Naive thymus-derived CD4-positive, alpha-beta T cell (primary cell): ENCODE measurements at regions not wholly inside any gene's neighbourhood (a gene's known extent, or its start where the extent isn't known, plus 50 kb on each side); places are given as distances from the start of the nearest gene placed in this dataset.

ENCODE experiments used
- ATAC-seq: fragments of 150-1000 bp; cut with Tn5 transposase; 2 replicates; pipeline ENCODE4 v1.10.0; 2021; ENCODE audit warnings: mild to moderate bottlenecking, moderate library complexity
- CTCF ChIA-PET: fragments of 350-600 bp; sonication (Branson Sonifier 250); formaldehyde crosslinking; loops from one replicate; lab custom pipeline; 2021; ENCODE audit warnings: antibody characterized with exemption; lab: Charles Lee
- POLR2A ChIA-PET: fragments of 350-600 bp; sonication (Branson Sonifier 250); formaldehyde crosslinking; loops from one replicate; lab custom pipeline; 2021; ENCODE audit warnings: antibody characterized with exemption, inconsistent platforms; lab: Charles Lee
- DNase-seq, 9 donors: peaks; one replicate each; pipeline versions ENCODE4 v3.0.0 to v3.0.0-alpha.2; 2020 to 2022; ENCODE audit warnings: mixed read lengths in 1 of 9
- H3K27ac ChIP-seq: one replicate; pipeline ENCODE4 v1.7.0; 2013; ENCODE audit warnings: mild to moderate bottlenecking, low read depth, low read length, moderate library complexity
- H3K27me3 ChIP-seq, 2 donors: one replicate each; pipeline ENCODE4 v1.7.0; 2013; ENCODE audit warnings: low read length in 2 of 2, mild to moderate bottlenecking in 2 of 2, moderate library complexity in 2 of 2; ENCODE audit not compliant: control insufficient read depth in 2 of 2, insufficient read depth in 2 of 2
- H3K36me3 ChIP-seq, 3 experiments: 1 replicate in 2 of 3; 2 replicates in 1 of 3; pipeline ENCODE4 v1.7.0; 2013; ENCODE audit warnings: low read length in 3 of 3, mild to moderate bottlenecking in 3 of 3, moderate library complexity in 1 of 3; ENCODE audit not compliant: insufficient read depth in 3 of 3, control insufficient read depth in 2 of 3
- H3K4me1 ChIP-seq, 2 donors: one replicate each; pipeline ENCODE4 v1.7.0; 2013; ENCODE audit warnings: low read length in 2 of 2, mild to moderate bottlenecking in 2 of 2, moderate library complexity in 1 of 2; ENCODE audit not compliant: control insufficient read depth in 2 of 2, insufficient read depth in 2 of 2
- H3K4me3 ChIP-seq: 2 replicates; pipeline ENCODE4 v1.7.0; 2013; ENCODE audit warnings: mild to moderate bottlenecking, low read length
- H3K9me3 ChIP-seq, 3 experiments: 1 replicate in 2 of 3; 2 replicates in 1 of 3; pipeline ENCODE4 v1.7.0; 2013; ENCODE audit warnings: low read length in 3 of 3; ENCODE audit not compliant: control insufficient read depth in 2 of 3
- H3K27ac Mint-ChIP-seq, 9 donors: one replicate each; pipeline ENCODE4 v1.8.0; 2020 to 2022; ENCODE audit warnings: mixed read lengths in 9 of 9, mild to moderate bottlenecking in 8 of 9, moderate library complexity in 5 of 9, inconsistent platforms in 2 of 9
- H3K27me3 Mint-ChIP-seq, 5 donors: one replicate each; pipeline ENCODE4 v1.8.0; 2021 to 2022; ENCODE audit warnings: mixed read lengths in 5 of 5, mild to moderate bottlenecking in 1 of 5
- H3K36me3 Mint-ChIP-seq, 5 donors: one replicate each; pipeline ENCODE4 v1.8.0; 2020 to 2022; ENCODE audit warnings: mixed read lengths in 5 of 5, mild to moderate bottlenecking in 3 of 5, inconsistent platforms in 1 of 5
- H3K4me1 Mint-ChIP-seq, 7 donors: one replicate each; pipeline ENCODE4 v1.8.0; 2020 to 2022; ENCODE audit warnings: mixed read lengths in 7 of 7, mild to moderate bottlenecking in 3 of 7, inconsistent platforms in 1 of 7
- H3K4me3 Mint-ChIP-seq, 10 donors: one replicate each; pipeline ENCODE4 v1.8.0; 2020 to 2022; ENCODE audit warnings: mild to moderate bottlenecking in 10 of 10, mixed read lengths in 10 of 10, moderate library complexity in 6 of 10, inconsistent platforms in 2 of 10
- H3K9me3 Mint-ChIP-seq, 11 donors: one replicate each; pipeline ENCODE4 v1.8.0; 2020 to 2022; ENCODE audit warnings: mixed read lengths in 11 of 11, mild to moderate bottlenecking in 4 of 11, inconsistent platforms in 1 of 11, moderate library complexity in 1 of 11
- intact Hi-C, 2 donors: fragments of 100-400 bp; cut with micrococcal nuclease; formaldehyde crosslinking; loops; one replicate each; pipeline ENCODE4 v1.15.1; 2023

GRCh38 chr18:68275616-68276015, 439.3 kb downstream of the TMX3 start:
- DNase-seq (no peak), ATAC-seq (no peak)
- H3K4me3 ChIP-seq = no peak overlapping the region
- H3K36me3 ChIP-seq = no peaks in the 10 kb centered on the region
- Mint-ChIP-seq H3K27me3 (no peaks in the 10 kb centered on the region), H3K36me3 (no peaks in the 10 kb centered on the region), H3K4me3 (no peak overlapping the region), H3K27ac (no peak overlapping the region), H3K9me3 (peaks cover 0 to 5% (median 0%) of the 10 kb centered on the region in 11 donors), H3K4me1 (no peaks in the 10 kb centered on the region)
- no peak overlapping the region for H3K27ac ChIP-seq
- ChIA-PET CTCF (no interaction called here), POLR2A (no interaction called here)
- H3K9me3 ChIP-seq = no peaks in the 10 kb centered on the region
- no peaks in the 10 kb centered on the region for H3K27me3 ChIP-seq
- intact Hi-C loops = no loop called here
- no peaks in the 10 kb centered on the region for H3K4me1 ChIP-seq

- Mint-ChIP-seq H3K4me3 (no peak overlapping the region), H3K36me3 (no peaks in the 10 kb centered on the region), H3K4me1 (no peaks in the 10 kb centered on the region), H3K27me3 (no peaks in the 10 kb centered on the region), H3K27ac (no peak overlapping the region), H3K9me3 (peaks cover 0 to 1% (median 0%) of the 10 kb centered on the region in 11 donors)
- no peaks in the 10 kb centered on the region for H3K36me3 ChIP-seq
- no peak for ATAC-seq
- POLR2A ChIA-PET = no interaction called here
- no peaks in the 10 kb centered on the region for H3K4me1 ChIP-seq
- intact Hi-C loops = no loop called here
- DNase-seq = no peak
- CTCF ChIA-PET = no interaction called here
- no peaks in the 10 kb centered on the region for H3K9me3 ChIP-seq
- H3K27ac ChIP-seq = no peak overlapping the region
- H3K27me3 ChIP-seq = no peaks in the 10 kb centered on the region
- H3K4me3 ChIP-seq = no peak overlapping the region
These were observed 444.9 kb downstream of the TMX3 start for GRCh38 chr18:68270017-68270416.

- ATAC-seq = no peak
- Histone ChIP-seq H3K9me3 (no peaks in the 10 kb centered on the region), H3K27me3 (no peaks in the 10 kb centered on the region), H3K4me3 (no peak overlapping the region), H3K4me1 (no peaks in the 10 kb centered on the region), H3K27ac (no peak overlapping the region), H3K36me3 (no peaks in the 10 kb centered on the region)
- no peak overlapping the region for H3K27ac Mint-ChIP-seq
- H3K9me3 Mint-ChIP-seq = peaks cover 0 to 3% (median 0%) of the 10 kb centered on the region in 11 donors
- DNase-seq = no peak
- ChIA-PET POLR2A (no interaction called here), CTCF (no interaction called here)
- no peaks in the 10 kb centered on the region for H3K36me3 Mint-ChIP-seq
- no peak overlapping the region for H3K4me3 Mint-ChIP-seq
- intact Hi-C loops = no loop called here
- H3K27me3 Mint-ChIP-seq = no peaks in the 10 kb centered on the region
- H3K4me1 Mint-ChIP-seq = no peaks in the 10 kb centered on the region
These were observed 447.3 kb downstream of the TMX3 start for GRCh38 chr18:68267583-68267982.

GRCh38 chr18:68263481-68263880, 451.4 kb downstream of the TMX3 start:
- ATAC-seq = no peak
- Histone ChIP-seq H3K4me3 (no peak overlapping the region), H3K9me3 (no peaks in the 10 kb centered on the region), H3K27ac (no peak overlapping the region), H3K4me1 (no peaks in the 10 kb centered on the region), H3K27me3 (no peaks in the 10 kb centered on the region), H3K36me3 (no peaks in the 10 kb centered on the region)
- intact Hi-C loops = no loop called here
- ChIA-PET CTCF (no interaction called here), POLR2A (no interaction called here)
- H3K9me3 Mint-ChIP-seq = peaks cover 0 to 3% (median 0%) of the 10 kb centered on the region in 11 donors
- no peaks in the 10 kb centered on the region for H3K36me3 Mint-ChIP-seq
- no peaks in the 10 kb centered on the region for H3K4me1 Mint-ChIP-seq
- DNase-seq = no peak
- no peak overlapping the region for H3K27ac Mint-ChIP-seq
- no peak overlapping the region for H3K4me3 Mint-ChIP-seq
- no peaks in the 10 kb centered on the region for H3K27me3 Mint-ChIP-seq

DNA sequence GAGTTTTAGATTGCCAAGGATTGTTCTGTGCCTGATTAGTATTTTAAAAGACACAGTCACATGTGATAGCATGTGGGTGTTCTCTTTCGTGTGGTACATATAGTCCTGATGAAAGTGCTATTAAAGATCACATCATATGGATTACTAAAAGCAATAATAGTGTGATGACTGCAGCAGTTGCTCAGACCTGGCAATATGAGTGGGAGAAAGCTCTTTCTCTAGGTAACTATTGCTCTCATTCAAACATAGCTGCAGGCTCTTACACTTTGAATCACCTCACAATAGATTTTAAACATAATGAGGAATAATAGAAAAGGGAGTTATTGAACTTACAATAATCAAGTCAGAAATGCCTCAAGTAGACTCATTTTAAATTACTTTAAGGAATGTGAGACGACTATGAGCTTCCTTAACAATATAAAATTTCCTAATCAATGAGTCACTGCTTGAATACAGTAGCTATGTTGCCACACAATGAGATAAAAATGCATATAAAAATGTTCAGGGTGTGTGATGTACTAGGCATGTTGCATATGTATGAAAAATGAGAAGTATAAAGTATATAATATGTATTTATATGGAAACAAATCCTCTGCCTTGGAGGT, 452.1 kb downstream of the TMX3 start:
- no peaks in the 10 kb centered on the region for H3K36me3 ChIP-seq
- Mint-ChIP-seq H3K9me3 (peaks cover 0 to 3% (median 0%) of the 10 kb centered on the region in 11 donors), H3K27ac (no peak overlapping the region), H3K4me1 (no peaks in the 10 kb centered on the region), H3K27me3 (no peaks in the 10 kb centered on the region), H3K4me3 (no peak overlapping the region), H3K36me3 (no peaks in the 10 kb centered on the region)
- no peaks in the 10 kb centered on the region for H3K4me1 ChIP-seq
- ChIA-PET POLR2A (no interaction called here), CTCF (no interaction called here)
- DNase-seq (no peak), ATAC-seq (no peak)
- H3K9me3 ChIP-seq = no peaks in the 10 kb centered on the region
- H3K27me3 ChIP-seq = no peaks in the 10 kb centered on the region
- intact Hi-C loops = no loop called here
- no peak overlapping the region for H3K27ac ChIP-seq
- no peak overlapping the region for H3K4me3 ChIP-seq

DNA sequence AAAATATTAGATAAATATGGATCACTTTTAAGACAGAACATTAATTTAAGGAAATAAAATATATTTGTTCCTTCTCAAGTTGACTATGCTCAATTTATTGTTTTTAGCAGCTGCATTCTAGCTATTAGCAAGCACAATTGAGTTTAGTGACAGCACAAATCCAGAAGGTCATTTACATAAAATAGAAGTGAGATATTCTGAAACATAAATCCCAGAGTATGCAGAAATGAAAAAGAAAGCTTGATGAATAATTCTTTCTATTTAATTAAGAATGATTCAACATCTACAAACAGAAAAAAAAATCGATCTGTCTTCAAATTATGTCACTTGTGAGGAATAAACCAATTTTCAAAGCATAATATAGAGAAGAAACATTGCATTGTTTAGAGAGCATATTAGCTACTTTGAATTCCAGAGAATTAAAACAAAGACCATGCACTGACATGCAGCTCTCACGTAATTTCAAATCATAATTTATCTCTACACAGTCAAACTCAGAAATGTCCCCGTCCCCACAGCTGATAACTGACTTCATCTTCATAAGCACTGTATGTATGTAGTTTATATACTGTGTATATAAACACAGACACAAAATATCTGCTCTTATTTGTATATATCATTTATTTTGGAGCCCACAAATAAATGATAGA, 458.4 kb downstream of the TMX3 start:
- Mint-ChIP-seq H3K4me1 (no peaks in the 10 kb centered on the region), H3K9me3 (peaks cover 0 to under 1% (median 0%) of the 10 kb centered on the region in 11 donors), H3K4me3 (no peak overlapping the region), H3K36me3 (no peaks in the 10 kb centered on the region), H3K27me3 (no peaks in the 10 kb centered on the region), H3K27ac (no peak overlapping the region)
- Histone ChIP-seq H3K27ac (no peak overlapping the region), H3K9me3 (no peaks in the 10 kb centered on the region), H3K27me3 (no peaks in the 10 kb centered on the region), H3K4me1 (no peaks in the 10 kb centered on the region), H3K36me3 (no peaks in the 10 kb centered on the region), H3K4me3 (no peak overlapping the region)
- ChIA-PET CTCF (no interaction called here), POLR2A (interaction anchor here (0.6 kb wide), 1 partner anchor 398 kb away, joined by 3 read pairs; no protein-coding TSS in a partner anchor)
- DNase-seq (no peak), ATAC-seq (no peak)
- intact Hi-C loops = no loop called here

DNA sequence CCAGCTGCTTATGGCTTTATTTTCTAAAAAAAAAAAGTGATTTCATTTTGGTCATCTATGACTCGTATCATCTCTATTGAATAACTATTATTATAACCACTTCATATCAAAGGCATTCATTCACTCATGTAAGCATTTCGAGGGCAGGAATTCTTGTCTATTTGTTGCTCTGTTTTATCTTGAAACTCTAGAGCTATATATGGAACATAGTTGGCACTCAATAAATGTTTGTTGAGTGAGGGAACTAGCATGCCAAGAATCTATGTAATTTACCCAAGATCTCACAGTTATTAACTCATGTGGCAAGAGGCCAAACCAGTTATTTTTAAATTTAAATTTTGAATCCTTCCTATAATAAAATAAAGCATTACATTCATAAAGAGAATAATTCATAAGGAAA, 470.1 kb downstream of the TMX3 start:
- no peaks in the 10 kb centered on the region for H3K27me3 ChIP-seq
- no peak overlapping the region for H3K4me3 Mint-ChIP-seq
- H3K4me3 ChIP-seq = no peak overlapping the region
- H3K4me1 ChIP-seq = no peaks in the 10 kb centered on the region
- no peak for ATAC-seq
- no peaks in the 10 kb centered on the region for H3K27me3 Mint-ChIP-seq
- CTCF ChIA-PET = interaction anchor here (0.7 kb wide), 1 partner anchor 1125 kb away, joined by 3 read pairs; no protein-coding TSS in a partner anchor
- intact Hi-C loops = no loop called here
- H3K36me3 Mint-ChIP-seq = no peaks in the 10 kb centered on the region
- H3K27ac Mint-ChIP-seq = no peak overlapping the region
- peaks cover 0 to 12% (median 5%) of the 10 kb centered on the region in 11 donors for H3K9me3 Mint-ChIP-seq
- no peaks in the 10 kb centered on the region for H3K4me1 Mint-ChIP-seq
- H3K9me3 ChIP-seq = no peaks in the 10 kb centered on the region
- no peak for DNase-seq
- no peaks in the 10 kb centered on the region for H3K36me3 ChIP-seq
- POLR2A ChIA-PET = no interaction called here
- H3K27ac ChIP-seq = no peak overlapping the region
